ENCODE measurements at regions not wholly inside any gene's neighbourhood (a gene's known extent, or its start where the extent isn't known, plus 50 kb on each side); places are given as distances from the start of the nearest gene placed in this dataset.

GRCh38 chr2:43032213-43033015 is 194.0 kb downstream of the ZFP36L2 start:
- H3K27ac ChIP-seq (ENCODE audit: low read depth, low read length): no peak overlapping the region
- no peaks in the 10 kb centered on the region for H3K9me3 ChIP-seq (ENCODE audit: control insufficient read depth, insufficient read depth, low read length)
- no peaks in the 10 kb centered on the region for H3F3A ChIP-seq (ENCODE audit: control insufficient read depth, insufficient read depth)
- H3K4me1 ChIP-seq (ENCODE audit: control insufficient read depth, low read length): no peaks in the 10 kb centered on the region
- peaks cover 12% of the 10 kb centered on the region; the same call in 1 of the 2 replicates for H3K27me3 ChIP-seq (ENCODE audit: control insufficient read depth, low read length)
- no peaks in the 10 kb centered on the region for H3K9me2 ChIP-seq (replicated peaks; ENCODE audit: control insufficient read depth, low read length)
- no peaks in the 10 kb centered on the region for H4K20me1 ChIP-seq (ENCODE audit: control insufficient read depth, insufficient read depth, low read depth, low read length)
- no peaks in the 10 kb centered on the region for H3K36me3 ChIP-seq (ENCODE audit: control insufficient read depth, low read length)
- no peak overlapping the region for H3K4me2 ChIP-seq (ENCODE audit: low read length)
- TF ChIP-seq EZH2phosphoT487 (IDR thresholded peaks at IDR 0.05; ENCODE audit: borderline replicate concordance, low read length) (no peak), CTCF (IDR thresholded peaks at IDR 0.05; ENCODE audit: low read depth, low read length, poor library complexity, severe bottlenecking) (no peak)
- H3K4me3 ChIP-seq (ENCODE audit: low read length): no peak overlapping the region
- H3K79me2 ChIP-seq (ENCODE audit: control insufficient read depth, low read length): no peaks in the 10 kb centered on the region

GRCh38 chr2:43031471-43032212 is 194.8 kb downstream of the ZFP36L2 start:
- Histone ChIP-seq H3K9me2 (replicated peaks; ENCODE audit: control insufficient read depth, low read length) (no peaks in the 10 kb centered on the region), H3K27me3 (ENCODE audit: control insufficient read depth, low read length) (peaks cover 10% of the 10 kb centered on the region; the same call in 1 of the 2 replicates), H3K27ac (ENCODE audit: low read depth, low read length) (no peak overlapping the region), H3K4me1 (ENCODE audit: control insufficient read depth, low read length) (no peaks in the 10 kb centered on the region), H4K20me1 (ENCODE audit: control insufficient read depth, insufficient read depth, low read depth, low read length) (no peaks in the 10 kb centered on the region), H3K4me3 (ENCODE audit: low read length) (no peak overlapping the region), H3K4me2 (ENCODE audit: low read length) (no peak overlapping the region), H3K79me2 (ENCODE audit: control insufficient read depth, low read length) (no peaks in the 10 kb centered on the region), H3F3A (ENCODE audit: control insufficient read depth, insufficient read depth) (no peaks in the 10 kb centered on the region), H3K36me3 (ENCODE audit: control insufficient read depth, low read length) (no peaks in the 10 kb centered on the region), H3K9me3 (ENCODE audit: control insufficient read depth, insufficient read depth, low read length) (no peaks in the 10 kb centered on the region)
- TF ChIP-seq CTCF (IDR thresholded peaks at IDR 0.05; ENCODE audit: low read depth, low read length, poor library complexity, severe bottlenecking) (no peak), EZH2phosphoT487 (IDR thresholded peaks at IDR 0.05; ENCODE audit: borderline replicate concordance, low read length) (no peak)

- no peaks in the 10 kb centered on the region for H4K20me1 ChIP-seq (ENCODE audit: control insufficient read depth, insufficient read depth, low read depth, low read length)
- H3K9me3 ChIP-seq (ENCODE audit: control insufficient read depth, insufficient read depth, low read length): no peaks in the 10 kb centered on the region
- peaks cover 9% of the 10 kb centered on the region; the same call in 1 of the 2 replicates for H3K27me3 ChIP-seq (ENCODE audit: control insufficient read depth, low read length)
- H3K36me3 ChIP-seq (ENCODE audit: control insufficient read depth, low read length): no peaks in the 10 kb centered on the region
- no peak overlapping the region for H3K4me3 ChIP-seq (ENCODE audit: low read length)
- no peak overlapping the region for H3K4me2 ChIP-seq (ENCODE audit: low read length)
- H3F3A ChIP-seq (ENCODE audit: control insufficient read depth, insufficient read depth): no peaks in the 10 kb centered on the region
- TF ChIP-seq EZH2phosphoT487 (IDR thresholded peaks at IDR 0.05; ENCODE audit: borderline replicate concordance, low read length): no peak
- TF ChIP-seq CTCF (IDR thresholded peaks at IDR 0.05; ENCODE audit: low read depth, low read length, poor library complexity, severe bottlenecking): no peak
- no peaks in the 10 kb centered on the region for H3K4me1 ChIP-seq (ENCODE audit: control insufficient read depth, low read length)
- no peak overlapping the region for H3K27ac ChIP-seq (ENCODE audit: low read depth, low read length)
- H3K79me2 ChIP-seq (ENCODE audit: control insufficient read depth, low read length): no peaks in the 10 kb centered on the region
- no peaks in the 10 kb centered on the region for H3K9me2 ChIP-seq (replicated peaks; ENCODE audit: control insufficient read depth, low read length)
Measured at GRCh38 chr2:43030551-43031307, 195.7 kb downstream of the ZFP36L2 start.
